Testis (tissue), 2 donors: ENCODE measurements at regions not wholly inside any gene's neighbourhood (a gene's known extent, or its start where the extent isn't known, plus 50 kb on each side); places are given as distances from the start of the nearest gene placed in this dataset.

Source experiments
- POLR2A ChIP-seq: fragments of 450-650 bp; IDR thresholded peaks from one replicate; pipeline ENCODE4 v1.6.1; 2017; ENCODE audit warnings: antibody characterized with exemption, mild to moderate bottlenecking, moderate library complexity
- TF ChIP-seq, protein P1 (sequence below), 3 experiments: fragments of 450-650 bp in 2 of 3; fragments of 200-600 bp in 1 of 3; sonication (generic) in 1 of 3; IDR thresholded peaks; one replicate each; pipeline ENCODE4 v1.5.1; 2016 to 2019; ENCODE audit warnings: antibody characterized with exemption in 3 of 3, mild to moderate bottlenecking in 2 of 3, moderate library complexity in 1 of 3

- TF ChIP-seq, protein P1, sequence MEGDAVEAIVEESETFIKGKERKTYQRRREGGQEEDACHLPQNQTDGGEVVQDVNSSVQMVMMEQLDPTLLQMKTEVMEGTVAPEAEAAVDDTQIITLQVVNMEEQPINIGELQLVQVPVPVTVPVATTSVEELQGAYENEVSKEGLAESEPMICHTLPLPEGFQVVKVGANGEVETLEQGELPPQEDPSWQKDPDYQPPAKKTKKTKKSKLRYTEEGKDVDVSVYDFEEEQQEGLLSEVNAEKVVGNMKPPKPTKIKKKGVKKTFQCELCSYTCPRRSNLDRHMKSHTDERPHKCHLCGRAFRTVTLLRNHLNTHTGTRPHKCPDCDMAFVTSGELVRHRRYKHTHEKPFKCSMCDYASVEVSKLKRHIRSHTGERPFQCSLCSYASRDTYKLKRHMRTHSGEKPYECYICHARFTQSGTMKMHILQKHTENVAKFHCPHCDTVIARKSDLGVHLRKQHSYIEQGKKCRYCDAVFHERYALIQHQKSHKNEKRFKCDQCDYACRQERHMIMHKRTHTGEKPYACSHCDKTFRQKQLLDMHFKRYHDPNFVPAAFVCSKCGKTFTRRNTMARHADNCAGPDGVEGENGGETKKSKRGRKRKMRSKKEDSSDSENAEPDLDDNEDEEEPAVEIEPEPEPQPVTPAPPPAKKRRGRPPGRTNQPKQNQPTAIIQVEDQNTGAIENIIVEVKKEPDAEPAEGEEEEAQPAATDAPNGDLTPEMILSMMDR (IDR thresholded peaks at IDR 0.05) = no peak
- TF ChIP-seq POLR2A = no peak
These were observed 341.2 kb upstream of the WWC1 start for GRCh38 chr5:167950126-167950721.
